ENCODE measurements at regions not wholly inside any gene's neighbourhood (a gene's known extent, or its start where the extent isn't known, plus 50 kb on each side); places are given as distances from the start of the nearest gene placed in this dataset.

DNA sequence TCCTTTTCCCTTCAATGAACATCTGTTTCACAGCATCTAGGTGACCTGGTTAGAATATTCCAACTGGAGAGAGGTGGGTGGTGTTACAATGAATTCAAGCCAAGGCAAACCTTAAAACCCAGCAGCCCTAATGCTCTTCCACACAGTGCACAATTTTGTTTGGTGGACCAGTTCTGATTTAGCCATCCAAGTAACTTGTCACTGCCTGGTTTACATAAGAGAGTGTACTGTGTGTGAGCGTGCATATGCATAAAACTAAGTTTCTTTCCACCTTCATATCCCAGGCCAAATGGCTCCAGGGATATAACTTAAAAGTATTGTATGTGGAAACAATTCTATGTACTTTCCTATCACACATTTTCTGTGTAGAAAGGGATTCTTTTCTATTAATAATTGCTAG, 200.4 kb upstream of the FAR2 start:
- Histone ChIP-seq H3K4me2 (ENCODE audit: low read length) (no peak overlapping the region), H3K79me2 (replicated peaks; ENCODE audit: insufficient read depth, low read length) (no peaks in the 10 kb centered on the region), H3F3A (ENCODE audit: insufficient read depth, low read length, poor library complexity, severe bottlenecking) (no peaks in the 10 kb centered on the region), H3K36me3 (ENCODE audit: insufficient read depth, low read length) (no peaks in the 10 kb centered on the region), H3K9ac (ENCODE audit: low read length) (no peak overlapping the region), H3K4me3 (ENCODE audit: low read length) (no peak overlapping the region), H3K9me2 (ENCODE audit: insufficient read depth, low read length) (no peaks in the 10 kb centered on the region), H3K27ac (ENCODE audit: low read length) (no peak overlapping the region), H3K27me3 (ENCODE audit: insufficient read depth, low read depth, low read length) (no peaks in the 10 kb centered on the region), H2AFZ (ENCODE audit: low read depth, low read length) (no peak overlapping the region), H4K20me1 (ENCODE audit: insufficient read depth) (no peaks in the 10 kb centered on the region), H3K9me3 (ENCODE audit: low read length) (no peaks in the 10 kb centered on the region)
- no peak for TF ChIP-seq EZH2 (IDR thresholded peaks at IDR 0.05; ENCODE audit: borderline replicate concordance, insufficient read depth, low read length, poor library complexity, severe bottlenecking)
- TF ChIP-seq, protein P1, sequence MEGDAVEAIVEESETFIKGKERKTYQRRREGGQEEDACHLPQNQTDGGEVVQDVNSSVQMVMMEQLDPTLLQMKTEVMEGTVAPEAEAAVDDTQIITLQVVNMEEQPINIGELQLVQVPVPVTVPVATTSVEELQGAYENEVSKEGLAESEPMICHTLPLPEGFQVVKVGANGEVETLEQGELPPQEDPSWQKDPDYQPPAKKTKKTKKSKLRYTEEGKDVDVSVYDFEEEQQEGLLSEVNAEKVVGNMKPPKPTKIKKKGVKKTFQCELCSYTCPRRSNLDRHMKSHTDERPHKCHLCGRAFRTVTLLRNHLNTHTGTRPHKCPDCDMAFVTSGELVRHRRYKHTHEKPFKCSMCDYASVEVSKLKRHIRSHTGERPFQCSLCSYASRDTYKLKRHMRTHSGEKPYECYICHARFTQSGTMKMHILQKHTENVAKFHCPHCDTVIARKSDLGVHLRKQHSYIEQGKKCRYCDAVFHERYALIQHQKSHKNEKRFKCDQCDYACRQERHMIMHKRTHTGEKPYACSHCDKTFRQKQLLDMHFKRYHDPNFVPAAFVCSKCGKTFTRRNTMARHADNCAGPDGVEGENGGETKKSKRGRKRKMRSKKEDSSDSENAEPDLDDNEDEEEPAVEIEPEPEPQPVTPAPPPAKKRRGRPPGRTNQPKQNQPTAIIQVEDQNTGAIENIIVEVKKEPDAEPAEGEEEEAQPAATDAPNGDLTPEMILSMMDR (IDR thresholded peaks at IDR 0.05; ENCODE audit: poor library complexity, severe bottlenecking) = no peak
- no peak for TF ChIP-seq MXI1 (conservative IDR thresholded peaks at IDR 0.05; ENCODE audit: poor library complexity, severe bottlenecking)
- no peak for TF ChIP-seq SMC3 (conservative IDR thresholded peaks at IDR 0.05; ENCODE audit: poor library complexity)

DNA sequence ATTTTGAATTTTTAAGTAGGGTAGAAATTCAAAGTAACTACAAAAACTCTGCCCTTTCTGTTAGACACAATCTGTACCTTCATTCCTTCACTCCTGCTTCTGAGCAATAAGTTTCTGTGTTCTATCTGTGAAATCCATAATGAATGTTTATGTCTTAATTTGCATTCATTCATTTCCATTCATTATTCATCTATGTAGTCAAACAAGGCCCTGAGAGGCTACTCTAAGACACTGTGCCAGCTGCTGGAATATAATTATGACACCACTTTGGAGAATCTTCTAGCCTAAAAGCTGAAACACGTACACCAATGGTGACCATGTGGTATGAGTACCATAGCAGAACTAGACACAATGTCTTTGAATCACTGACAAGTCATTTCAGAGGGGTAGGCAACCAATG, 199.9 kb upstream of the FAR2 start:
- no peaks in the 10 kb centered on the region for H3K9me3 ChIP-seq (ENCODE audit: low read length)
- H3K27me3 ChIP-seq (ENCODE audit: insufficient read depth, low read depth, low read length) = no peaks in the 10 kb centered on the region
- H3K4me3 ChIP-seq (ENCODE audit: low read length) = no peak overlapping the region
- H3K4me2 ChIP-seq (ENCODE audit: low read length) = no peak overlapping the region
- no peaks in the 10 kb centered on the region for H3K36me3 ChIP-seq (ENCODE audit: insufficient read depth, low read length)
- no peak overlapping the region for H3K27ac ChIP-seq (ENCODE audit: low read length)
- no peaks in the 10 kb centered on the region for H3F3A ChIP-seq (ENCODE audit: insufficient read depth, low read length, poor library complexity, severe bottlenecking)
- no peaks in the 10 kb centered on the region for H4K20me1 ChIP-seq (ENCODE audit: insufficient read depth)
- no peaks in the 10 kb centered on the region for H3K9me2 ChIP-seq (ENCODE audit: insufficient read depth, low read length)
- TF ChIP-seq, protein P2, sequence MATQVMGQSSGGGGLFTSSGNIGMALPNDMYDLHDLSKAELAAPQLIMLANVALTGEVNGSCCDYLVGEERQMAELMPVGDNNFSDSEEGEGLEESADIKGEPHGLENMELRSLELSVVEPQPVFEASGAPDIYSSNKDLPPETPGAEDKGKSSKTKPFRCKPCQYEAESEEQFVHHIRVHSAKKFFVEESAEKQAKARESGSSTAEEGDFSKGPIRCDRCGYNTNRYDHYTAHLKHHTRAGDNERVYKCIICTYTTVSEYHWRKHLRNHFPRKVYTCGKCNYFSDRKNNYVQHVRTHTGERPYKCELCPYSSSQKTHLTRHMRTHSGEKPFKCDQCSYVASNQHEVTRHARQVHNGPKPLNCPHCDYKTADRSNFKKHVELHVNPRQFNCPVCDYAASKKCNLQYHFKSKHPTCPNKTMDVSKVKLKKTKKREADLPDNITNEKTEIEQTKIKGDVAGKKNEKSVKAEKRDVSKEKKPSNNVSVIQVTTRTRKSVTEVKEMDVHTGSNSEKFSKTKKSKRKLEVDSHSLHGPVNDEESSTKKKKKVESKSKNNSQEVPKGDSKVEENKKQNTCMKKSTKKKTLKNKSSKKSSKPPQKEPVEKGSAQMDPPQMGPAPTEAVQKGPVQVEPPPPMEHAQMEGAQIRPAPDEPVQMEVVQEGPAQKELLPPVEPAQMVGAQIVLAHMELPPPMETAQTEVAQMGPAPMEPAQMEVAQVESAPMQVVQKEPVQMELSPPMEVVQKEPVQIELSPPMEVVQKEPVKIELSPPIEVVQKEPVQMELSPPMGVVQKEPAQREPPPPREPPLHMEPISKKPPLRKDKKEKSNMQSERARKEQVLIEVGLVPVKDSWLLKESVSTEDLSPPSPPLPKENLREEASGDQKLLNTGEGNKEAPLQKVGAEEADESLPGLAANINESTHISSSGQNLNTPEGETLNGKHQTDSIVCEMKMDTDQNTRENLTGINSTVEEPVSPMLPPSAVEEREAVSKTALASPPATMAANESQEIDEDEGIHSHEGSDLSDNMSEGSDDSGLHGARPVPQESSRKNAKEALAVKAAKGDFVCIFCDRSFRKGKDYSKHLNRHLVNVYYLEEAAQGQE (IDR thresholded peaks at IDR 0.05; ENCODE audit: borderline replicate concordance) = no peak
- no peak for TF ChIP-seq POLR2AphosphoS5 (IDR thresholded peaks at IDR 0.05)
- no peak for TF ChIP-seq EZH2 (IDR thresholded peaks at IDR 0.05; ENCODE audit: borderline replicate concordance, insufficient read depth, low read length, poor library complexity, severe bottlenecking)
- TF ChIP-seq EP300 (conservative IDR thresholded peaks at IDR 0.05; ENCODE audit: poor library complexity, severe bottlenecking) = no peak
- no peak for TF ChIP-seq MXI1 (conservative IDR thresholded peaks at IDR 0.05; ENCODE audit: poor library complexity, severe bottlenecking)
- TF ChIP-seq TAF1 (IDR thresholded peaks at IDR 0.05; ENCODE audit: low read depth) = no peak
- H3K9ac ChIP-seq (ENCODE audit: low read length) = no peak overlapping the region
- no peaks in the 10 kb centered on the region for H3K79me2 ChIP-seq (replicated peaks; ENCODE audit: insufficient read depth, low read length)
- no peak overlapping the region for H2AFZ ChIP-seq (ENCODE audit: low read depth, low read length)

DNA sequence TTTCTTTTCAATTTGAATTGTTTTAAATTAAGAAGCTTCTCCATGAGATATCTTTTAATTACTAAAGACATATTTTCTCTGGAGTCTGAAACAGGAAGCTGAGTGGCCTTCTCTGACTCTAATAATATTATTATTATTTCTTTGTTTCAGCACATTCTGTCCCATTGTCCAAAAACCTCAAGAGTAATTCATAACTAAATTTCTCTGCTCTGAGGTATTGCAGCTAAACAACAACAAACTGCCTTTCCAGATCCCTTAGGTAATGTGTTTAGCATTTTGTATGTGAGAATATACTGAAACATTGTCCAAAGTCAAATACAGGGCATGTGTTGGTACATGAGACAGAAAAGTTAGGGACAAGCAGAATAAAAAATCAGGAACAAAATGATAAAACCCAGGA, 199.0 kb upstream of the FAR2 start:
- Histone ChIP-seq H3K4me3 (ENCODE audit: low read length) (no peak overlapping the region), H3K27ac (ENCODE audit: low read length) (no peak overlapping the region), H3K36me3 (ENCODE audit: insufficient read depth, low read length) (no peaks in the 10 kb centered on the region), H3K4me2 (ENCODE audit: low read length) (no peak overlapping the region), H3K9ac (ENCODE audit: low read length) (no peak overlapping the region), H3K79me2 (replicated peaks; ENCODE audit: insufficient read depth, low read length) (no peaks in the 10 kb centered on the region), H3K9me3 (ENCODE audit: low read length) (no peaks in the 10 kb centered on the region), H3F3A (ENCODE audit: insufficient read depth, low read length, poor library complexity, severe bottlenecking) (no peaks in the 10 kb centered on the region), H3K9me2 (ENCODE audit: insufficient read depth, low read length) (no peaks in the 10 kb centered on the region), H2AFZ (ENCODE audit: low read depth, low read length) (no peak overlapping the region), H4K20me1 (ENCODE audit: insufficient read depth) (no peaks in the 10 kb centered on the region), H3K27me3 (ENCODE audit: insufficient read depth, low read depth, low read length) (no peaks in the 10 kb centered on the region)
- TF ChIP-seq TAF1 (IDR thresholded peaks at IDR 0.05; ENCODE audit: low read depth) = no peak
